B cell (primary cell): ENCODE measurements at regions not wholly inside any gene's neighbourhood (a gene's known extent, or its start where the extent isn't known, plus 50 kb on each side); places are given as distances from the start of the nearest gene placed in this dataset.

Source experiments
- ATAC-seq: fragments of 200-7000 bp; cut with Tn5 transposase; one replicate; pipeline ENCODE4 v1.10.0; 2021; ENCODE audit warnings: low read depth, mild to moderate bottlenecking, moderate number of reproducible peaks, moderate library complexity
- CTCF ChIA-PET: fragments of 350-600 bp; sonication (Branson Sonifier 250); formaldehyde crosslinking; loops from one replicate; lab custom pipeline; 2021; ENCODE audit warnings: antibody characterized with exemption, inconsistent platforms; lab: Charles Lee
- POLR2A ChIA-PET: fragments of 350-600 bp; sonication (Branson Sonifier 250); formaldehyde crosslinking; loops from one replicate; lab custom pipeline; 2021; ENCODE audit warnings: antibody characterized with exemption; lab: Charles Lee
- DNase-seq: peaks from one replicate; pipeline ENCODE4 v3.0.0; 2013
- H2AFZ ChIP-seq: 2 replicates; pipeline ENCODE4 v1.6.1; 2012; ENCODE audit warnings: mild to moderate bottlenecking, low read depth, low read length; ENCODE audit not compliant: insufficient read depth, poor library complexity, severe bottlenecking
- H3K27ac ChIP-seq, 2 donors: 1 replicate in 1 of 2; 2 replicates in 1 of 2; pipeline ENCODE4 v1.5.1; 2012 to 2013; ENCODE audit warnings: low read length in 2 of 2, mild to moderate bottlenecking in 2 of 2, moderate library complexity in 1 of 2
- H3K27me3 ChIP-seq, 4 experiments: fragments of 200-600 bp in 1 of 4; sonication (generic) in 1 of 4; replicated peaks in 1 of 4; 1 replicate in 2 of 4; 2 replicates in 2 of 4; pipeline versions ENCODE4 v1.6.1 to v1.7.0; 2013 to 2016; ENCODE audit warnings: low read length in 3 of 4, mild to moderate bottlenecking in 2 of 4, mixed read lengths in 1 of 4, moderate library complexity in 1 of 4; ENCODE audit not compliant: insufficient read depth in 4 of 4, control insufficient read depth in 3 of 4; ENCODE audit errors: control extremely low read depth in 1 of 4
- H3K36me3 ChIP-seq, 2 experiments: replicated peaks in 1 of 2; 1 replicate in 1 of 2; 2 replicates in 1 of 2; pipeline versions ENCODE4 v1.6.1 to v1.7.1; 2013; ENCODE audit warnings: low read length in 1 of 2; ENCODE audit not compliant: insufficient read depth in 2 of 2, control insufficient read depth in 1 of 2; ENCODE audit errors: control extremely low read depth in 1 of 2, extremely low read depth in 1 of 2
- H3K4me1 ChIP-seq, 2 donors: fragments of 200-600 bp in 1 of 2; sonication (generic) in 1 of 2; 1 replicate in 1 of 2; 2 replicates in 1 of 2; pipeline versions ENCODE4 v1.5.1 to v1.6.1; 2013 to 2017; ENCODE audit warnings: low read length in 2 of 2; ENCODE audit not compliant: control insufficient read depth in 2 of 2, insufficient read depth in 2 of 2
- H3K4me2 ChIP-seq: replicated peaks from 2 replicates; pipeline ENCODE3; 2012; ENCODE audit warnings: mild to moderate bottlenecking, low read depth, low read length; ENCODE audit not compliant: poor library complexity, severe bottlenecking
- H3K4me3 ChIP-seq, 5 experiments: fragments of 200-600 bp in 1 of 5; sonication (generic) in 1 of 5; 1 replicate in 3 of 5; 2 replicates in 2 of 5; pipeline versions ENCODE4 v1.5.1 to v1.7.0; 2011 to 2016; ENCODE audit warnings: low read length in 4 of 5, mild to moderate bottlenecking in 4 of 5, low read depth in 2 of 5, control low read depth in 1 of 5, moderate library complexity in 1 of 5; ENCODE audit not compliant: insufficient read depth in 1 of 5; ENCODE audit errors: control extremely low read depth in 1 of 5, extremely low read depth in 1 of 5
- H3K79me2 ChIP-seq: fragments of 200-600 bp; sonication (generic); one replicate; pipeline ENCODE4 v1.6.0; 2016; ENCODE audit warnings: low read length; ENCODE audit not compliant: control insufficient read depth, insufficient read depth
- H3K9ac ChIP-seq: fragments of 200-600 bp; sonication (generic); 2 replicates; pipeline ENCODE4 v1.6.1; 2017; ENCODE audit warnings: mild to moderate bottlenecking, low read length, moderate library complexity
- H3K9me3 ChIP-seq, 3 donors: one replicate each; pipeline versions ENCODE4 v1.6.1 to v1.7.1; 2013; ENCODE audit warnings: low read length in 2 of 3; ENCODE audit not compliant: control insufficient read depth in 2 of 3, insufficient read depth in 1 of 3; ENCODE audit errors: control extremely low read depth in 1 of 3
- H4K20me1 ChIP-seq: 2 replicates; pipeline ENCODE4 v1.6.0; 2012; ENCODE audit warnings: mild to moderate bottlenecking, low read length; ENCODE audit not compliant: insufficient read depth, control insufficient read depth, poor library complexity, severe bottlenecking
- H3K27ac Mint-ChIP-seq: one replicate; pipeline ENCODE4 v1.8.0; 2021; ENCODE audit warnings: mixed read lengths
- H3K27me3 Mint-ChIP-seq: one replicate; pipeline ENCODE4 v1.8.0; 2021; ENCODE audit warnings: mixed read lengths
- H3K4me1 Mint-ChIP-seq: one replicate; pipeline ENCODE4 v1.8.0; 2021; ENCODE audit warnings: mixed read lengths
- H3K4me3 Mint-ChIP-seq: one replicate; pipeline ENCODE4 v1.8.0; 2021; ENCODE audit warnings: mixed read lengths
- H3K9me3 Mint-ChIP-seq: one replicate; pipeline ENCODE4 v1.8.0; 2022; ENCODE audit warnings: mixed read lengths; ENCODE audit not compliant: insufficient read depth
- CTCF ChIP-seq: fragments of 200-600 bp; IDR thresholded peaks from one replicate; pipeline ENCODE4 v1.8.0; 2022; ENCODE audit warnings: antibody characterized with exemption, mild to moderate bottlenecking
- EZH2 ChIP-seq: IDR thresholded peaks from 2 replicates; pipeline ENCODE4 v1.6.1; 2012; ENCODE audit warnings: borderline replicate concordance, low read depth, mild to moderate bottlenecking, moderate library complexity, low read length; ENCODE audit not compliant: insufficient read depth, poor library complexity, severe bottlenecking
- whole genome bisulfite sequencing: methylation state at CpG from one replicate; pipeline ENCODE4 v1.1.5; 2013; ENCODE audit warnings: missing lambda C conversion rate; ENCODE audit not compliant: insufficient coverage; 5-methylcytosine and 5-hydroxymethylcytosine counted together
- intact Hi-C: fragments of 100-400 bp; cut with micrococcal nuclease; formaldehyde crosslinking; loops from one replicate; pipeline ENCODE4 v1.10.0; 2022

- TF ChIP-seq CTCF (no peak), EZH2 (no peak)
- Histone ChIP-seq H3K4me3 (no peak overlapping the region), H2AFZ (no peak overlapping the region), H3K4me2 (no peak overlapping the region), H3K9ac (no peak overlapping the region), H4K20me1 (no peaks in the 10 kb centered on the region), H3K27ac (no peak overlapping the region), H3K27me3 (no peaks in the 10 kb centered on the region), H3K4me1 (no peaks in the 10 kb centered on the region), H3K36me3 (no peaks in the 10 kb centered on the region), H3K79me2 (no peaks in the 10 kb centered on the region), H3K9me3 (no peaks in the 10 kb centered on the region)
- ATAC-seq (no peak), DNase-seq (no peak)
- POLR2A ChIA-PET, result no interaction called here
- WGBS, result 20% methylated on average over 1 of the region's 3 CpGs
- Mint-ChIP-seq H3K27ac (no peak overlapping the region), H3K27me3 (no peaks in the 10 kb centered on the region), H3K9me3 (no peaks in the 10 kb centered on the region), H3K4me1 (no peaks in the 10 kb centered on the region), H3K4me3 (no peak overlapping the region)
- CTCF ChIA-PET, result no interaction called here
- intact Hi-C loops, result no loop called here
Observed at GRCh38 chr6:139482287-139482686, 107.8 kb upstream of the CITED2 start.

GRCh38 chr6:139480356-139481165 is 106.1 kb upstream of the CITED2 start:
- POLR2A ChIA-PET, result no interaction called here
- no peaks in the 10 kb centered on the region for H3K79me2 ChIP-seq
- no peak overlapping the region for H3K27ac ChIP-seq
- no peaks in the 10 kb centered on the region for H3K36me3 ChIP-seq
- Mint-ChIP-seq H3K4me3 (no peak overlapping the region), H3K27ac (no peak overlapping the region), H3K9me3 (no peaks in the 10 kb centered on the region), H3K27me3 (no peaks in the 10 kb centered on the region), H3K4me1 (no peaks in the 10 kb centered on the region)
- ATAC-seq (no peak), DNase-seq (no peak)
- TF ChIP-seq EZH2 (no peak), CTCF (no peak)
- H3K4me2 ChIP-seq, result no peak overlapping the region
- no peak overlapping the region for H3K9ac ChIP-seq
- no peaks in the 10 kb centered on the region for H4K20me1 ChIP-seq
- H3K9me3 ChIP-seq, result no peaks in the 10 kb centered on the region
- no peak overlapping the region for H3K4me3 ChIP-seq
- H3K27me3 ChIP-seq, result no peaks in the 10 kb centered on the region
- H3K4me1 ChIP-seq, result no peaks in the 10 kb centered on the region
- intact Hi-C loops, result no loop called here
- CTCF ChIA-PET, result no interaction called here
- WGBS, result 91% methylated on average over 8 of the region's 10 CpGs
- H2AFZ ChIP-seq, result no peak overlapping the region
